GM18867 (cell line): ENCODE measurements at regions not wholly inside any gene's neighbourhood (a gene's known extent, or its start where the extent isn't known, plus 50 kb on each side); places are given as distances from the start of the nearest gene placed in this dataset.

Experiments
- ATAC-seq: cut with Tn5 transposase; IDR thresholded peaks from one replicate; pipeline ENCODE4 v1.9.1; 2021; ENCODE audit warnings: mild to moderate bottlenecking, moderate library complexity; ENCODE audit not compliant: unreplicated experiment

- ATAC-seq, result no peak
These were observed 364.3 kb upstream of the USP24 start for GRCh38 chr1:55579332-55580001.

DNA sequence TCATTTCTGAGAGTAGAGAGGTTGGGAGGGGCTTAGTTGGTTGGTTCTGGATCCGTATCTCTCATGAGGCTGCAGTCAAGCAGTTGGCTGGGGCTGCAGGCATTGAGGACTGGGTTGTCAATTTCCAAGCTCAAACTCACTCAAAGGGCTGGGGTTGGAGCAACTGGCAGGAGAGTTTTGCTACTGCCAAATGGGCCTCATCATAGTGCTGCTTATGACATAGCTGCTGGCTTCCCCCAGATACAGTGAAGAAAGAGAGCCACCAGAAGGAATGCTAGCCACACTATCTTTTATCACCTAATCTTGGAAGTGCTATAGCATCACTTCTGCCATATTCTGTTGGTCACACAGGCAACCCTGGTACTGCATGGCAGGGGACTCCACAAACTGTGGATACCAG is 363.5 kb upstream of the USP24 start:
- ATAC-seq, result no peak

- ATAC-seq, result no peak
These were observed 360.6 kb upstream of the USP24 start for GRCh38 chr1:55575571-55576279.

- ATAC-seq, result no peak
These were observed 359.6 kb upstream of the USP24 start for GRCh38 chr1:55574691-55575225.

GRCh38 chr1:55572878-55573734 is 357.9 kb upstream of the USP24 start:
- ATAC-seq, result no peak

DNA sequence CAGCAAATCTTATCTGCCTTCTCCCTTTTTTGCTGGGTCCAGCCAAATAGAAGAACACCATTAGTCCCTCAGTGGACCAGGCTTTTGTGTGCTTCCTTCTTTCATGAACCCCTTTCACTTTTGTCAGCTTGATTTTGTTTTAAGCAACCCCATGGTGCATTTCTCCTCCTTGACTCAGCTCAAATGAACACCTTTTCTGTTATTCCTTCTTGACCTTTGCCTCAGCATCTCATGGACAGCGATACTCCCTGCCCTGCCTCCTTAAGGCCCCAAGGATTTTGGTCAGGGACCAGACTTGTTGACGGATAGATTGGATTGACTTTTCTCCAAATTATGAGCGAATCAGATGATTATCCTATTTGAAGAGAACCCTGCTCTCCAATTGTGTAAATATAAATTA is 356.6 kb upstream of the USP24 start:
- no peak for ATAC-seq

DNA sequence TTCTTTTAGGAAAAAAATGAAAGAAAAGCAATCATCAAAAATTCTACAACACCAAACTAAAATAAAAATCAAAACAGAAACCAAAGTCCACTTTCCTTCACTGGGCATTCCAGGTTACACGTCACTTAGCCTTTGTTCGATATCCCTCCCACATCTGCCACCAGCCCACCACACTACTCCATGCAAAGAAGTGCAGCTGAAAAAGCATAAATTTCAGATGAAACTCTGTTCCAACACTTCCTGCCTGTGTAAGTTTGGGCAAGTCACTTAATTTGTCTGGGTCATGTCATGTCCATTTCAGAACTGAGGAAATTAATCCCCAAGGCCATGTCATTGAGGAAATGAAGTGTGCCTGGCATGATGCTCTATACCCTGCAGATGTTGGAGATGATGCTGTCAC is 354.3 kb upstream of the USP24 start:
- no peak for ATAC-seq

DNA sequence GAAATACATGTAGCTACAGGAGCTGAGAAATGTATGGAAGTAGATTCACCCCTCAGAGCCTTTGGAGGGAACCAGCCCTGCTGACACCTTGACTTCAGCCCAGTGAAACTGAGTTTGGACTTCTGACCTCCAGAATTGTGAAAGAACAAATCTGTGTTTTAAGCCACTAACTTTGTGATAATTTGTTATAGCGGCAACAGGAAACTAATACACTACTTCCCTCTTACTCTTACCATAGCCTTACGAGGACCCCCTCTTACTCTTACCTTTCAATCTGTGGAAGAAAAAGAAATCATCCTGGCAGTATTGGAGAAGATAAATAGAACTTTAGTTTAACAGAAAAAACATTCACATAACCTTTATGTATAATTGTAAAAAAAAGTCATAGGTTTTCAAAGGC is 353.6 kb upstream of the USP24 start:
- no peak for ATAC-seq

- ATAC-seq, result no peak
These were observed 345.1 kb upstream of the USP24 start for GRCh38 chr1:55560266-55560665.

GRCh38 chr1:55559842-55560241 is 344.7 kb upstream of the USP24 start:
- ATAC-seq, result no peak

DNA sequence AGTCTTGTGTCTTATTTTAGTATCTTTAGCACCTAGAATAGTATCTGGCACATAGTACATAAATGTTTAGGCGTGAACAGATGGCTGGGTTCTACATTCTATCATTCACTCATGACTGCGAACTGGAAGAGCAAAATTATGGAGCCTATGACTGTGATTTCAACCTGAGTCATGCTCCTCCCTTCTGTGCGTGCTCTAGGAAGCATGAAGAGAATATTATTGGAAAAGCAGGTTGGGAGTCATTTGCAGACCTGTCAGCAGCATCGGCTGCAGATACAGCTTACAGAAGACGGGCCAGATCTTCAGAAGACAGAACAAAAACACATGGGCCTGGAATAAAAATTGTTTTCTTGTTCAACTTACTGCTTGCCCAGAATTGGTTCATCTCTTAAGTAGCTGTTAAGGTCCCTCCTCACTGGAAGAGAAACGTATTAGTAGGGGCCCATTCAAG is 344.0 kb upstream of the USP24 start:
- ATAC-seq, result no peak

- ATAC-seq, result no peak
These were observed 343.4 kb upstream of the USP24 start for GRCh38 chr1:55558515-55558914.

DNA sequence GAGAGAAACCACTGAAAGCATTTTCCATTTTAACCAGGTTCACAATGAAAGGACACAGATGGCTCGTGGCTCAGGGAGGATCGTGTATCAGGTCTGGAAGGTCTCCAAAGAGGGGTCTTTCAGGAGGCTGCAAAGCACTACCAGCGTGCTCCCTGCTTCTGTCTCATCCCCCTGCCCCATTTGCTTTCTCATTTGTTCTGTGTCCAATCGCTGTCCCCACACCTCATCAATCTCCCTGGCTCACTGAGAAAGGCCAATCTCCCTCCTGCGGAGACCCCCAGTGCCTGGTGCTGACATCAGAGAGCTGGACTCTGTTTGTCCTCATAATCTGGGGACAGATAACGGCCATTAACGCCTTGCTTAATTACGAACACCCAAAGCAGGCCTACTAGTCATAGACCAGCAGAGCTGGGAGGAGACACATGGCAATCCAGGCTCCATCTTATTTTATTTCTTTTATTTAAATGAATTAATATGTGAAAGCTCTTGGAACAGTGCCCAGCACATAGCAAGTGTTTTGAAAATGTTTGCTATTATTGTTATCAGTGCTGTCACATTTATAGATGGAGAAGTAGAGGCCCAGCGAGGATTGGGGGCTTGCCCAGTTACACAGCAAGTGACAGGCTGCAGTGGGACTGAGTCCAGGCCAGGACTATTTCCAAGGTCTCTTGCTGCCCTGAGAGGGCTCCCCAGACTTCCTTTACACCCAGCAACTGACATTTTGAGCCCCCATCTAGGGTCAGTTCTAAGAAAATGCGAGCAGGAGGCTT is 341.0 kb upstream of the USP24 start:
- ATAC-seq, result no peak

- ATAC-seq, result no peak
These were observed 339.4 kb upstream of the USP24 start for GRCh38 chr1:55554611-55555010.

- no peak for ATAC-seq
These were observed 337.5 kb upstream of the USP24 start for GRCh38 chr1:55552636-55553035.

- ATAC-seq, result no peak
These were observed 332.2 kb upstream of the USP24 start for GRCh38 chr1:55547405-55547804.

GRCh38 chr1:55546553-55546952 is 331.4 kb upstream of the USP24 start:
- no peak for ATAC-seq

- ATAC-seq, result no peak
These were observed 329.7 kb upstream of the USP24 start for GRCh38 chr1:55544826-55545225.

- ATAC-seq, result no peak
These were observed 327.8 kb upstream of the USP24 start for GRCh38 chr1:55542901-55543504.

DNA sequence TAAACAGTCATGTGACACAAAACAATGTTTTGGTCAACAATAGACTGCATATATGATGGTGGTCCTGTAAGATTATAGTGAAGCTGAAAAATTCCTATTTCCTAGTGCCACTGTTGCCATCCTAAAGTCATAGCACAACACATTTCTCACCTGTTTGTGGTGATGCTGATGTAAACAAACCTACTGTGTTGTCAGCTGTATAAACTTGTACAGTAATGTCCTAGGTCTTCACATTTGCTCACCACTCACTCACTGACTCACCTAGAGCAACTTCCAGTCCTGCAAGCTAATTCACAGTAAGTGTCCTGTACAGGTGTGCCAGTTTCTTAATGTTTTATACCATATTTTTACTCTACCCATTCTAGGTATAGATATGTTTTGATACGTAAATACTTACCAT is 326.1 kb upstream of the USP24 start:
- no peak for ATAC-seq
